ENCODE measurements at regions not wholly inside any gene's neighbourhood (a gene's known extent, or its start where the extent isn't known, plus 50 kb on each side); places are given as distances from the start of the nearest gene placed in this dataset.

DNA sequence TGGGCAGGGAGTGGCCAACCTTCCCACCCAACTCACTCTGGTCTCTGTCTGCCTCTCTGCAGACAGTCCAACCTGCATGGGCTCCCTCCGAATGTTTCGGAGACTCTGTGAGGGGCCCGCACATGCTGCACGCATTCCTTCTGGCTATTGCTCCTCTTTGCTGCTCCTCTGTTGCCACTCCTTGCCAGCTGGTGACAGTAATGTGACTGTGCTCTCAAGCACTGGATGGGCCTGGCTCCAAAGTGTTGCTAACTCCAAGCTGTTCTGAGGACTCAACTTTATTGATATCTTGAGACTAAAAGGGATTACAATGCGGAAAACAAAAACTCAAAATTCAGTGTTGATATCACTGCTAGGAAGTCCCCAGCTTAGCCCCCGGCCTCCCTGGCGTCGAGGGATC, 105.4 kb upstream of the KIF5B start (continued):
- TF ChIP-seq SMAD4 (CRISPR knock-in tag; IDR thresholded peaks at IDR 0.05) (no peak), GTF2I (CRISPR knock-in tag; conservative IDR thresholded peaks at IDR 0.05) (no peak)
- TF ChIP-seq, protein P1, sequence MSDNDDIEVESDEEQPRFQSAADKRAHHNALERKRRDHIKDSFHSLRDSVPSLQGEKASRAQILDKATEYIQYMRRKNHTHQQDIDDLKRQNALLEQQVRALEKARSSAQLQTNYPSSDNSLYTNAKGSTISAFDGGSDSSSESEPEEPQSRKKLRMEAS (CRISPR knock-in tag; IDR thresholded peaks at IDR 0.05) = no peak
- TF ChIP-seq, protein P2, sequence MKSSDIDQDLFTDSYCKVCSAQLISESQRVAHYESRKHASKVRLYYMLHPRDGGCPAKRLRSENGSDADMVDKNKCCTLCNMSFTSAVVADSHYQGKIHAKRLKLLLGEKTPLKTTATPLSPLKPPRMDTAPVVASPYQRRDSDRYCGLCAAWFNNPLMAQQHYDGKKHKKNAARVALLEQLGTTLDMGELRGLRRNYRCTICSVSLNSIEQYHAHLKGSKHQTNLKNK (CRISPR knock-in tag; IDR thresholded peaks at IDR 0.05) = no peak

DNA sequence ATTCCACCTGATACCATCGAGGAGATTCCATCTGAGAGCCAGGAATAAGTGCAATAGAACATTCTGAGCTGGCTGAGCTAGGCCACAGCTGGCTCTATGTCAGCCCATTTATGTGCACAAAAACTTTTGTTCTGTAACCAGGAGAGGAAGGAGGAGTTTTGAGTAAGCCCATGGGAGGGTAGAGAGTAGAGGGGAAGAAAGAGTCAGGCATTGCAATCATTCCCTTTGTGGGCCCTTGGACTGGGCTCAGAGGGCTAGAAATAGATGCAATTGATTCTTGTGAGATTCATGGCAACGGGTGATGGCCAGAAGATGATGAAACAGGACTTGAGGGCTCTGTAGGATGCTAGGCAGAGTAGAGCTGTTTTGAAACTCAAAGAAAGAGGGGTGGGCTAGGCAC, 104.6 kb upstream of the KIF5B start:
- H3K4me1 Mint-ChIP-seq = no peaks in the 10 kb centered on the region
- H3K27ac Mint-ChIP-seq = no peak overlapping the region
- CTCF ChIA-PET = no interaction called here
- POLR2A ChIA-PET = interaction anchor here (0.5 kb wide), 1 partner anchor 61 kb away, joined by 3 read pairs; no protein-coding TSS in a partner anchor
- H3K36me3 Mint-ChIP-seq = no peaks in the 10 kb centered on the region
- TF ChIP-seq, protein P3, sequence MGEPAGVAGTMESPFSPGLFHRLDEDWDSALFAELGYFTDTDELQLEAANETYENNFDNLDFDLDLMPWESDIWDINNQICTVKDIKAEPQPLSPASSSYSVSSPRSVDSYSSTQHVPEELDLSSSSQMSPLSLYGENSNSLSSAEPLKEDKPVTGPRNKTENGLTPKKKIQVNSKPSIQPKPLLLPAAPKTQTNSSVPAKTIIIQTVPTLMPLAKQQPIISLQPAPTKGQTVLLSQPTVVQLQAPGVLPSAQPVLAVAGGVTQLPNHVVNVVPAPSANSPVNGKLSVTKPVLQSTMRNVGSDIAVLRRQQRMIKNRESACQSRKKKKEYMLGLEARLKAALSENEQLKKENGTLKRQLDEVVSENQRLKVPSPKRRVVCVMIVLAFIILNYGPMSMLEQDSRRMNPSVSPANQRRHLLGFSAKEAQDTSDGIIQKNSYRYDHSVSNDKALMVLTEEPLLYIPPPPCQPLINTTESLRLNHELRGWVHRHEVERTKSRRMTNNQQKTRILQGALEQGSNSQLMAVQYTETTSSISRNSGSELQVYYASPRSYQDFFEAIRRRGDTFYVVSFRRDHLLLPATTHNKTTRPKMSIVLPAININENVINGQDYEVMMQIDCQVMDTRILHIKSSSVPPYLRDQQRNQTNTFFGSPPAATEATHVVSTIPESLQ (CRISPR knock-in tag; IDR thresholded peaks at IDR 0.05) = no peak
- no peak for TF ChIP-seq FOXJ3 (CRISPR knock-in tag; IDR thresholded peaks at IDR 0.05; ENCODE audit: borderline replicate concordance)
- no peak for TF ChIP-seq SMAD4 (CRISPR knock-in tag; IDR thresholded peaks at IDR 0.05)
- TF ChIP-seq, protein P4, sequence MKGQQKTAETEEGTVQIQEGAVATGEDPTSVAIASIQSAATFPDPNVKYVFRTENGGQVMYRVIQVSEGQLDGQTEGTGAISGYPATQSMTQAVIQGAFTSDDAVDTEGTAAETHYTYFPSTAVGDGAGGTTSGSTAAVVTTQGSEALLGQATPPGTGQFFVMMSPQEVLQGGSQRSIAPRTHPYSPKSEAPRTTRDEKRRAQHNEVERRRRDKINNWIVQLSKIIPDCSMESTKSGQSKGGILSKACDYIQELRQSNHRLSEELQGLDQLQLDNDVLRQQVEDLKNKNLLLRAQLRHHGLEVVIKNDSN (CRISPR knock-in tag; IDR thresholded peaks at IDR 0.05) = no peak
- TF ChIP-seq, protein P1 (CRISPR knock-in tag; IDR thresholded peaks at IDR 0.05) = no peak
- TF ChIP-seq, protein P5, sequence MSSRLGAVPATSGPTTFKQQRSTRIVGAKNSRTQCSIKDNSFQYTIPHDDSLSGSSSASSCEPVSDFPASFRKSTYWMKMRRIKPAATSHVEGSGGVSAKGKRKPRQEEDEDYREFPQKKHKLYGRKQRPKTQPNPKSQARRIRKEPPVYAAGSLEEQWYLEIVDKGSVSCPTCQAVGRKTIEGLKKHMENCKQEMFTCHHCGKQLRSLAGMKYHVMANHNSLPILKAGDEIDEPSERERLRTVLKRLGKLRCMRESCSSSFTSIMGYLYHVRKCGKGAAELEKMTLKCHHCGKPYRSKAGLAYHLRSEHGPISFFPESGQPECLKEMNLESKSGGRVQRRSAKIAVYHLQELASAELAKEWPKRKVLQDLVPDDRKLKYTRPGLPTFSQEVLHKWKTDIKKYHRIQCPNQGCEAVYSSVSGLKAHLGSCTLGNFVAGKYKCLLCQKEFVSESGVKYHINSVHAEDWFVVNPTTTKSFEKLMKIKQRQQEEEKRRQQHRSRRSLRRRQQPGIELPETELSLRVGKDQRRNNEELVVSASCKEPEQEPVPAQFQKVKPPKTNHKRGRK (CRISPR knock-in tag; IDR thresholded peaks at IDR 0.05; ENCODE audit: borderline replicate concordance) = no peak
- TF ChIP-seq, protein P6, sequence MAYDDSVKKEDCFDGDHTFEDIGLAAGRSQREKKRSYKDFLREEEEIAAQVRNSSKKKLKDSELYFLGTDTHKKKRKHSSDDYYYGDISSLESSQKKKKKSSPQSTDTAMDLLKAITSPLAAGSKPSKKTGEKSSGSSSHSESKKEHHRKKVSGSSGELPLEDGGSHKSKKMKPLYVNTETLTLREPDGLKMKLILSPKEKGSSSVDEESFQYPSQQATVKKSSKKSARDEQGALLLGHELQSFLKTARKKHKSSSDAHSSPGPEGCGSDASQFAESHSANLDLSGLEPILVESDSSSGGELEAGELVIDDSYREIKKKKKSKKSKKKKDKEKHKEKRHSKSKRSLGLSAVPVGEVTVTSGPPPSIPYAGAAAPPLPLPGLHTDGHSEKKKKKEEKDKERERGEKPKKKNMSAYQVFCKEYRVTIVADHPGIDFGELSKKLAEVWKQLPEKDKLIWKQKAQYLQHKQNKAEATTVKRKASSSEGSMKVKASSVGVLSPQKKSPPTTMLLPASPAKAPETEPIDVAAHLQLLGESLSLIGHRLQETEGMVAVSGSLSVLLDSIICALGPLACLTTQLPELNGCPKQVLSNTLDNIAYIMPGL (CRISPR knock-in tag; IDR thresholded peaks at IDR 0.05) = no peak
- no peak for TF ChIP-seq ATF1 (CRISPR knock-in tag; IDR thresholded peaks at IDR 0.05)
- no peak for TF ChIP-seq NR3C1 (CRISPR knock-in tag; conservative IDR thresholded peaks at IDR 0.05; ENCODE audit: low read depth)
- TF ChIP-seq, protein P7, sequence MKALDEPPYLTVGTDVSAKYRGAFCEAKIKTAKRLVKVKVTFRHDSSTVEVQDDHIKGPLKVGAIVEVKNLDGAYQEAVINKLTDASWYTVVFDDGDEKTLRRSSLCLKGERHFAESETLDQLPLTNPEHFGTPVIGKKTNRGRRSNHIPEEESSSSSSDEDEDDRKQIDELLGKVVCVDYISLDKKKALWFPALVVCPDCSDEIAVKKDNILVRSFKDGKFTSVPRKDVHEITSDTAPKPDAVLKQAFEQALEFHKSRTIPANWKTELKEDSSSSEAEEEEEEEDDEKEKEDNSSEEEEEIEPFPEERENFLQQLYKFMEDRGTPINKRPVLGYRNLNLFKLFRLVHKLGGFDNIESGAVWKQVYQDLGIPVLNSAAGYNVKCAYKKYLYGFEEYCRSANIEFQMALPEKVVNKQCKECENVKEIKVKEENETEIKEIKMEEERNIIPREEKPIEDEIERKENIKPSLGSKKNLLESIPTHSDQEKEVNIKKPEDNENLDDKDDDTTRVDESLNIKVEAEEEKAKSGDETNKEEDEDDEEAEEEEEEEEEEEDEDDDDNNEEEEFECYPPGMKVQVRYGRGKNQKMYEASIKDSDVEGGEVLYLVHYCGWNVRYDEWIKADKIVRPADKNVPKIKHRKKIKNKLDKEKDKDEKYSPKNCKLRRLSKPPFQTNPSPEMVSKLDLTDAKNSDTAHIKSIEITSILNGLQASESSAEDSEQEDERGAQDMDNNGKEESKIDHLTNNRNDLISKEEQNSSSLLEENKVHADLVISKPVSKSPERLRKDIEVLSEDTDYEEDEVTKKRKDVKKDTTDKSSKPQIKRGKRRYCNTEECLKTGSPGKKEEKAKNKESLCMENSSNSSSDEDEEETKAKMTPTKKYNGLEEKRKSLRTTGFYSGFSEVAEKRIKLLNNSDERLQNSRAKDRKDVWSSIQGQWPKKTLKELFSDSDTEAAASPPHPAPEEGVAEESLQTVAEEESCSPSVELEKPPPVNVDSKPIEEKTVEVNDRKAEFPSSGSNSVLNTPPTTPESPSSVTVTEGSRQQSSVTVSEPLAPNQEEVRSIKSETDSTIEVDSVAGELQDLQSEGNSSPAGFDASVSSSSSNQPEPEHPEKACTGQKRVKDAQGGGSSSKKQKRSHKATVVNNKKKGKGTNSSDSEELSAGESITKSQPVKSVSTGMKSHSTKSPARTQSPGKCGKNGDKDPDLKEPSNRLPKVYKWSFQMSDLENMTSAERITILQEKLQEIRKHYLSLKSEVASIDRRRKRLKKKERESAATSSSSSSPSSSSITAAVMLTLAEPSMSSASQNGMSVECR (CRISPR knock-in tag; IDR thresholded peaks at IDR 0.05; ENCODE audit: borderline replicate concordance) = no peak
- no peak for TF ChIP-seq ZNF396 (CRISPR knock-in tag; IDR thresholded peaks at IDR 0.05; ENCODE audit: borderline replicate concordance)
- H3K27me3 Mint-ChIP-seq (ENCODE audit: low read depth) = no peaks in the 10 kb centered on the region
- ATAC-seq (no peak), DNase-seq (ENCODE audit: low spot score) (no peak)
- no peaks in the 10 kb centered on the region for H3K9me3 Mint-ChIP-seq
- H3K4me3 Mint-ChIP-seq = no peak overlapping the region

All from WTC11 (cell line).